ENCODE measurements at regions not wholly inside any gene's neighbourhood (a gene's known extent, or its start where the extent isn't known, plus 50 kb on each side); places are given as distances from the start of the nearest gene placed in this dataset.

DNA sequence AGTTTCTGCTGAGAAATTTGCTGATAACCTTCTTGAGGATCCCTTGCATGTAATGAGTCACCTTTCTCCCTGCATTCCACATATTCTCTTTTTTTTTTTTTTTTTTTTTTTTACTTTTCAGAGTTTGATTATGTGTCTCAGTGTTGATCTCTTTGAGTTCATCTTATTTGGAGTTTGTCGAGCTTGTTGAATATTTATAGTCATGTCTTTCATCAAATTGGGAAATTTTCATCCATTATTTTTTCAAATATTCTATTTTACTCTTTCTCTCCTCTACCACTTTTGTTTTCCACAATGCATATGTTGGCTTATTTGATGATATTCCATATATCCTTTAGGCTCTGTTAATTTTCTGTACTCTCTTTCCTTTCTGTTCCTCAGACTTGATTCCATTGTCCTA lies 136.1 kb downstream of the MAD2L1 start:
- H3K9me3 ChIP-seq = no peaks in the 10 kb centered on the region
- intact Hi-C loops (cut with DNase I) = loop anchor here (10.0 kb wide), 1 partner anchor 116 kb away; no protein-coding TSS in a partner anchor
- TF ChIP-seq, protein P1, sequence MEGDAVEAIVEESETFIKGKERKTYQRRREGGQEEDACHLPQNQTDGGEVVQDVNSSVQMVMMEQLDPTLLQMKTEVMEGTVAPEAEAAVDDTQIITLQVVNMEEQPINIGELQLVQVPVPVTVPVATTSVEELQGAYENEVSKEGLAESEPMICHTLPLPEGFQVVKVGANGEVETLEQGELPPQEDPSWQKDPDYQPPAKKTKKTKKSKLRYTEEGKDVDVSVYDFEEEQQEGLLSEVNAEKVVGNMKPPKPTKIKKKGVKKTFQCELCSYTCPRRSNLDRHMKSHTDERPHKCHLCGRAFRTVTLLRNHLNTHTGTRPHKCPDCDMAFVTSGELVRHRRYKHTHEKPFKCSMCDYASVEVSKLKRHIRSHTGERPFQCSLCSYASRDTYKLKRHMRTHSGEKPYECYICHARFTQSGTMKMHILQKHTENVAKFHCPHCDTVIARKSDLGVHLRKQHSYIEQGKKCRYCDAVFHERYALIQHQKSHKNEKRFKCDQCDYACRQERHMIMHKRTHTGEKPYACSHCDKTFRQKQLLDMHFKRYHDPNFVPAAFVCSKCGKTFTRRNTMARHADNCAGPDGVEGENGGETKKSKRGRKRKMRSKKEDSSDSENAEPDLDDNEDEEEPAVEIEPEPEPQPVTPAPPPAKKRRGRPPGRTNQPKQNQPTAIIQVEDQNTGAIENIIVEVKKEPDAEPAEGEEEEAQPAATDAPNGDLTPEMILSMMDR (IDR thresholded peaks at IDR 0.05) = no peak
- H3K4me3 ChIP-seq = no peak overlapping the region
- H3K4me1 ChIP-seq = no peaks in the 10 kb centered on the region
- no peak overlapping the region for H3K27ac ChIP-seq
- H3K27me3 ChIP-seq = no peaks in the 10 kb centered on the region
- no peaks in the 10 kb centered on the region for H3K36me3 ChIP-seq
- no peak for DNase-seq (ENCODE audit: low spot score in 2 of 2)

DNA sequence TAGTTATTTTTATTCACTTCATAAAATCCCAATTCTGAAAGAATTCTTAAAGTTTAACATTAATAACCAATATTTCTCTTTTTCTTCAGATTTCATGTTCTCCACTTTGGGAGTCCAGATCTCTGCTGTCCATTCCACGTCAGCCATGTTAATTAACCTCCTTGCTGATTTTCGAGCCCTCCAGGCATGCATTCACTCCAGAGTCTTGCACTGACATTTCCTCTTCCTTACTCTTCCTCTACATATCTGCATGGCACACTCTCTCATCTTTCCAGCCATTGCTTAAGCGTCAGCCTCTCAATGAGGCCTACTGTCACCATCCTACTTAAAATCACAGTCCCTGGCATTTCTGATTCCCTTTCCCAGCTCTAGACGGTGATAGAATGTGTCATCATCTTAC lies 144.8 kb downstream of the MAD2L1 start:
- TF ChIP-seq, protein P1 (IDR thresholded peaks at IDR 0.05) = no peak
- H3K36me3 ChIP-seq = no peaks in the 10 kb centered on the region
- no peaks in the 10 kb centered on the region for H3K27me3 ChIP-seq
- no peaks in the 10 kb centered on the region for H3K9me3 ChIP-seq
- H3K4me3 ChIP-seq = no peak overlapping the region
- no peaks in the 10 kb centered on the region for H3K4me1 ChIP-seq
- DNase-seq (ENCODE audit: low spot score in 2 of 2) = no peak
- H3K27ac ChIP-seq = no peak overlapping the region
- intact Hi-C loops (cut with DNase I) = no loop called here

DNA sequence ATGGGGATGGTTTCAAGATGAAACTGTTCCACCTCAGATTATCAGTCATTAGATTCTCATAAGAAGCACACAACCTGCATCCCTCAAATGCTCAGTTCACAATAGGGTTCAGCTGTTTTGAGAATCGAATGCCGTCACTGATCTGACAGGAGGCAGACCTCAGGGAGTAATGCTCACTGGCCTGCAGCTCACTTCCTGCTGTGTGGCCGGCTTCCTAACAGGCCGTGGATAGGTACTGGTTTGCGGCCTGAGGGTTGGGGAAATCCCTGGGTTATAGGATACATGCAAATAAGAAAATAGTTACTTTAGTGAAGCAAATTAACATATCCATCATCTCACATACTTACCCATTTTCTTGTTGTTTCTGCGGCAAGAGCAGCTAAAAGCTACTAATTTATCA lies 160.4 kb downstream of the MAD2L1 start:
- Histone ChIP-seq H3K9me3 (peaks cover 0 to 12% of the 10 kb centered on the region in 2 donors), H3K27ac (no peak overlapping the region), H3K27me3 (no peaks in the 10 kb centered on the region), H3K4me1 (no peaks in the 10 kb centered on the region), H3K36me3 (no peaks in the 10 kb centered on the region), H3K4me3 (no peak overlapping the region)
- no peak for DNase-seq (ENCODE audit: low spot score in 2 of 2)
- intact Hi-C loops (cut with DNase I) = no loop called here
- TF ChIP-seq, protein P1 (IDR thresholded peaks at IDR 0.05) = no peak

DNA sequence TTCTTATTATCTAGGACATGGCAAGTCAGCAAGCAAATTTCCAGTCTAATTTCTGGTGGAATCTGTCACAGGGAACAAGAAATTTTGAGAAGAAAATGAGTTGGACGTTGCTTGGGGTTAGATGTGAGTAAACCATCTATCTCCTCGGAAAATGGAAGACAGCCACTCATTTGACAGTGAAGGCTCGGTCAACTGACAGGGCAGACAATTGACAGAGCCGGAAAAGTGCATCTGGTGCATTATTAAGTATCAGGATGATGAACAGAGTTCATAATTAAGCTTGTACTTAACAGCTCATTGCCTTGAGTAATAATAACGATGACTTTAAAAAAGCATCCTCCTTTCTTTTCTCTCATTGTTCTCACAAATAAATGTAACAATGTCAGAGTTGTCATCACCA lies 168.4 kb downstream of the MAD2L1 start:
- intact Hi-C loops (cut with DNase I) = no loop called here
- no peak for DNase-seq (ENCODE audit: low spot score in 2 of 2)
- TF ChIP-seq, protein P1 (IDR thresholded peaks at IDR 0.05) = no peak
- Histone ChIP-seq H3K9me3 (no peaks in the 10 kb centered on the region), H3K36me3 (no peaks in the 10 kb centered on the region), H3K27me3 (no peaks in the 10 kb centered on the region), H3K4me3 (no peak overlapping the region), H3K27ac (no peak overlapping the region), H3K4me1 (no peaks in the 10 kb centered on the region)

DNA sequence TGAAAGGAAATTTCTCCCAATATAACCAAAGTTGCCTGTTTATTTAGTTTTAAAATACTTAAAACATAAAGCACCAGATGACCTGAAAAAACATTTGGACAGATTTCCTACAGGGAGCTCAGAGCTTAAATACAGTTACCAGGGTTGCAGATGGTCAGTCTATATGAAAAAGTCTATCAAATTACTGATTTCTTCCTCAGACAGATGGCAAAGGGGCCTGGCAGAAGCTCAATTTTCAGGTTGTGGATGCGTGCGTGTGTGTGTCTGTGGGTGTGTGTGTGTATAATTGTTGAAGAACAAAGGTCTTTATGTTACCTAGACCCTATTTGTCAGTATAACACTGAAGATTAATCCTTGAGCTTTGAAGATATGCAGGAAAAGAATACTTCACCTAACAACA lies 169.4 kb downstream of the MAD2L1 start:
- no peak overlapping the region for H3K27ac ChIP-seq
- no peaks in the 10 kb centered on the region for H3K4me1 ChIP-seq
- H3K36me3 ChIP-seq = no peaks in the 10 kb centered on the region
- no peaks in the 10 kb centered on the region for H3K9me3 ChIP-seq
- H3K4me3 ChIP-seq = no peak overlapping the region
- DNase-seq (ENCODE audit: low spot score in 2 of 2) = no peak
- TF ChIP-seq, protein P1 (IDR thresholded peaks at IDR 0.05) = no peak
- no peaks in the 10 kb centered on the region for H3K27me3 ChIP-seq
- intact Hi-C loops (cut with DNase I) = no loop called here

DNA sequence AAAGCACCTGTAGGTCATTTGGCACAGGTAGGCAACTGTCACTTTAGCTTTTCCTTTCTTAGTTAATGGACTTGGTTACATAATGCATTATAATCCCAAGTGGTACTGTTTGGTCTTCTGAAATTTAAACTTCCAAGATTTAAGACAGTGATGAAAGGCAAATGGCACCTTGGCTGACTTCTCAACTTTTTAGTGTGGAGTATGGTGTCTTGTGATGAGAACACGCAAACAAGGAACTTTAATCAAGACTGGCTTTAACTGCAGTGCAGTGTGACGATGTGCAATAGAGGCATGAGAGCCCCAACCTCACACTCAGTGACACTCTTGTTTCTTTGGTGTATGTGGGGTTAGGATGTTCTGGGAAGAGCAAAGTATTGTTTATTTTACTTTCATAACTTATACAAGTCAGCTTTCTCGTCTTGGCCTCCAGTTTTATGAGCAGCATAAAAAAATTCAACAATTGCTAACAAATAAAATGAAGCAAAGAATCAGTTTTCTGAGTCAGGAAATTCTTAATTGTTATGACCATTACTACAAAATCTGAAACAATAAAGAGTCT lies 171.9 kb downstream of the MAD2L1 start:
- Histone ChIP-seq H3K36me3 (no peaks in the 10 kb centered on the region), H3K9me3 (no peaks in the 10 kb centered on the region), H3K4me3 (no peak overlapping the region), H3K4me1 (no peaks in the 10 kb centered on the region), H3K27ac (no peak overlapping the region), H3K27me3 (no peaks in the 10 kb centered on the region)
- no peak for DNase-seq (ENCODE audit: low spot score in 2 of 2)
- TF ChIP-seq, protein P1 (IDR thresholded peaks at IDR 0.05) = no peak
- intact Hi-C loops (cut with DNase I) = no loop called here
